ENCODE measurements at regions not wholly inside any gene's neighbourhood (a gene's known extent, or its start where the extent isn't known, plus 50 kb on each side); places are given as distances from the start of the nearest gene placed in this dataset.

- TF ChIP-seq IRF3 (IDR thresholded peaks at IDR 0.05), result no peak
- no peak for TF ChIP-seq POLR2AphosphoS5 (IDR thresholded peaks at IDR 0.05; ENCODE audit: low read length)
- TF ChIP-seq ZNF384 (IDR thresholded peaks at IDR 0.05; ENCODE audit: borderline replicate concordance, low read depth, low read length), result no peak
- TF ChIP-seq HDAC6 (IDR thresholded peaks at IDR 0.05; ENCODE audit: unreplicated experiment), result no peak
- no peak for TF ChIP-seq NR2C1 (IDR thresholded peaks at IDR 0.05)
- no peak for TF ChIP-seq NR2C2 (IDR thresholded peaks at IDR 0.05; ENCODE audit: borderline replicate concordance, control insufficient read depth, insufficient read length, low read depth)
- no peak for TF ChIP-seq PAX8 (IDR thresholded peaks at IDR 0.05)
- TF ChIP-seq ZSCAN29 (IDR thresholded peaks at IDR 0.05), result no peak
- TF ChIP-seq ZBTB11 (CRISPR knock-in tag; IDR thresholded peaks at IDR 0.05), result no peak
These were observed 1599.2 kb downstream of the MAT2B start (continued) for GRCh38 chr5:165104611-165105010.

GRCh38 chr5:165108809-165109208 is 1603.4 kb downstream of the MAT2B start:
- intact Hi-C loops (cut with micrococcal nuclease; ENCODE audit: unreplicated experiment), result no loop called here
- ChIA-PET SMC1A (ENCODE audit: uncharacterized antibody, unreplicated experiment) (interaction anchor here (0.6 to 1.4 kb wide), 4 partner anchors 22 to 72 kb away, joined by 3 to 4 read pairs (median 4); no protein-coding TSS in a partner anchor), RAD21 (ENCODE audit: unreplicated experiment) (no interaction called here), CTCF (no interaction called here), POLR2A (no interaction called here)
- Histone ChIP-seq H3K9ac (ENCODE audit: control insufficient read depth, insufficient read depth, low read length) (no peak overlapping the region), H4K20me1 (ENCODE audit: control insufficient read depth, insufficient read depth) (no peaks in the 10 kb centered on the region), H3K79me2 (ENCODE audit: control insufficient read depth, insufficient read depth, low read length) (no peaks in the 10 kb centered on the region), H3K4me2 (ENCODE audit: control insufficient read depth, insufficient read depth) (no peak overlapping the region), H3K4me3 (no peak overlapping the region), H3K9me3 (replicated peaks; ENCODE audit: control insufficient read depth, insufficient read depth, low read length) (no peaks in the 10 kb centered on the region), H3K4me1 (ENCODE audit: control insufficient read depth, insufficient read depth, low read length) (no peaks in the 10 kb centered on the region), H3K27ac (ENCODE audit: control insufficient read depth, insufficient read depth) (no peak overlapping the region), H3K36me3 (ENCODE audit: control insufficient read depth in 2 of 2, insufficient read depth in 2 of 2, low read length in 1 of 2) (no peaks in the 10 kb centered on the region), H3K27me3 (replicated peaks in 1 of 2; ENCODE audit: control insufficient read depth in 2 of 2, insufficient read depth in 2 of 2, low read length in 1 of 2) (no peaks in the 10 kb centered on the region), H2AFZ (ENCODE audit: control insufficient read depth, low read depth, low read length) (no peak overlapping the region)
- DNase-seq (ENCODE audit: low read depth, low spot score) (no peak), ATAC-seq (peak; percentile 71), FAIRE-seq (no peak)
- WGBS (ENCODE audit: insufficient coverage, insufficient replicate concordance, low lambda C conversion rate, missing lambda C conversion rate), result 17% methylated on average over 3 of the region's 3 CpGs
- in situ Hi-C loops (cut with MboI), result no loop called here
- BruUV-seq (replicated peaks), result no TSS peak
- TF ChIP-seq RAD51 (IDR thresholded peaks at IDR 0.05) (no peak), ZZZ3 (IDR thresholded peaks at IDR 0.05; ENCODE audit: control insufficient read depth, insufficient read length, low read depth) (no peak), PBX3 (IDR thresholded peaks at IDR 0.05; ENCODE audit: insufficient replicate concordance, low read depth, low read length) (no peak), CBFB (IDR thresholded peaks at IDR 0.05; ENCODE audit: low read depth) (no peak), SKIL (IDR thresholded peaks at IDR 0.05; ENCODE audit: low read depth, poor library complexity, severe bottlenecking) (no peak), SUZ12 (IDR thresholded peaks at IDR 0.05; ENCODE audit: unreplicated experiment) (no peak), KDM1A (IDR thresholded peaks at IDR 0.05; ENCODE audit: borderline replicate concordance) (no peak), MEF2A (IDR thresholded peaks at IDR 0.05; ENCODE audit: insufficient read depth, low read depth, low read length) (no peak), RELA (IDR thresholded peaks at IDR 0.05; ENCODE audit: borderline replicate concordance, partially characterized antibody) (no peak)

Data from GM12878 (cell line).